Neural progenitor cell (in vitro differentiated cells): ENCODE measurements at regions not wholly inside any gene's neighbourhood (a gene's known extent, or its start where the extent isn't known, plus 50 kb on each side); places are given as distances from the start of the nearest gene placed in this dataset.

Source experiments
- EZH2 ChIP-seq: fragments of 200-600 bp; sonication (generic); IDR thresholded peaks from 2 replicates; pipeline ENCODE4 v1.6.1; 2017; ENCODE audit warnings: antibody characterized with exemption, mild to moderate bottlenecking, moderate library complexity
- EZH2phosphoT487 ChIP-seq: fragments of 200-600 bp; sonication (generic); IDR thresholded peaks from 2 replicates; pipeline ENCODE4 v1.6.1; 2017; ENCODE audit warnings: antibody characterized with exemption
- TF ChIP-seq, protein P1 (sequence below): fragments of 200-600 bp; sonication (generic); IDR thresholded peaks from 2 replicates; pipeline ENCODE4 v1.5.1; 2017; ENCODE audit warnings: antibody characterized with exemption, mild to moderate bottlenecking

GRCh38 chr2:103664690-103665089, 902.9 kb downstream of the TMEM182 start:
- TF ChIP-seq, protein P1, sequence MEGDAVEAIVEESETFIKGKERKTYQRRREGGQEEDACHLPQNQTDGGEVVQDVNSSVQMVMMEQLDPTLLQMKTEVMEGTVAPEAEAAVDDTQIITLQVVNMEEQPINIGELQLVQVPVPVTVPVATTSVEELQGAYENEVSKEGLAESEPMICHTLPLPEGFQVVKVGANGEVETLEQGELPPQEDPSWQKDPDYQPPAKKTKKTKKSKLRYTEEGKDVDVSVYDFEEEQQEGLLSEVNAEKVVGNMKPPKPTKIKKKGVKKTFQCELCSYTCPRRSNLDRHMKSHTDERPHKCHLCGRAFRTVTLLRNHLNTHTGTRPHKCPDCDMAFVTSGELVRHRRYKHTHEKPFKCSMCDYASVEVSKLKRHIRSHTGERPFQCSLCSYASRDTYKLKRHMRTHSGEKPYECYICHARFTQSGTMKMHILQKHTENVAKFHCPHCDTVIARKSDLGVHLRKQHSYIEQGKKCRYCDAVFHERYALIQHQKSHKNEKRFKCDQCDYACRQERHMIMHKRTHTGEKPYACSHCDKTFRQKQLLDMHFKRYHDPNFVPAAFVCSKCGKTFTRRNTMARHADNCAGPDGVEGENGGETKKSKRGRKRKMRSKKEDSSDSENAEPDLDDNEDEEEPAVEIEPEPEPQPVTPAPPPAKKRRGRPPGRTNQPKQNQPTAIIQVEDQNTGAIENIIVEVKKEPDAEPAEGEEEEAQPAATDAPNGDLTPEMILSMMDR: no peak
- no peak for TF ChIP-seq EZH2
- no peak for TF ChIP-seq EZH2phosphoT487
